Activated naive CD8-positive, alpha-beta T cell treated with anti-CD3 and anti-CD28 coated beads for 36 hours (primary cell): ENCODE measurements at regions not wholly inside any gene's neighbourhood (a gene's known extent, or its start where the extent isn't known, plus 50 kb on each side); places are given as distances from the start of the nearest gene placed in this dataset.
"Not testable (repeated sequence)": the region's sequence is repeated elsewhere in the genome, so short reads cannot be mapped to it uniquely, and the experiment has no call there.

ENCODE experiments used
- DNase-seq: peaks from one replicate; pipeline ENCODE4 v3.0.0; 2021
- H3K27ac Mint-ChIP-seq: one replicate; pipeline ENCODE4 v1.8.0; 2022; ENCODE audit warnings: mild to moderate bottlenecking, moderate library complexity, mixed read lengths
- H3K27me3 Mint-ChIP-seq: one replicate; pipeline ENCODE4 v1.8.0; 2022; ENCODE audit warnings: mild to moderate bottlenecking, mixed read lengths
- H3K36me3 Mint-ChIP-seq: one replicate; pipeline ENCODE4 v1.8.0; 2021; ENCODE audit warnings: mild to moderate bottlenecking, mixed read lengths
- H3K4me1 Mint-ChIP-seq: one replicate; pipeline ENCODE4 v1.8.0; 2021; ENCODE audit warnings: mixed read lengths
- H3K4me3 Mint-ChIP-seq: one replicate; pipeline ENCODE4 v1.8.0; 2022; ENCODE audit warnings: mild to moderate bottlenecking, moderate library complexity, mixed read lengths
- H3K9me3 Mint-ChIP-seq: one replicate; pipeline ENCODE4 v1.8.0; 2022; ENCODE audit warnings: mixed read lengths

- not testable (repeated sequence) for H3K36me3 Mint-ChIP-seq, H3K9me3 Mint-ChIP-seq, DNase-seq, H3K4me1 Mint-ChIP-seq, H3K27me3 Mint-ChIP-seq, H3K27ac Mint-ChIP-seq, H3K4me3 Mint-ChIP-seq
Observed at GRCh38 chr12:24348180-24348579, 398.7 kb upstream of the SOX5 start.

- Mint-ChIP-seq H3K36me3 (no peaks in the 10 kb centered on the region), H3K9me3 (no peaks in the 10 kb centered on the region), H3K4me1 (no peaks in the 10 kb centered on the region), H3K27ac (no peak overlapping the region), H3K4me3 (no peak overlapping the region), H3K27me3 (no peaks in the 10 kb centered on the region)
- no peak for DNase-seq
Observed at GRCh38 chr12:24328261-24328660, 378.8 kb upstream of the SOX5 start.

DNA sequence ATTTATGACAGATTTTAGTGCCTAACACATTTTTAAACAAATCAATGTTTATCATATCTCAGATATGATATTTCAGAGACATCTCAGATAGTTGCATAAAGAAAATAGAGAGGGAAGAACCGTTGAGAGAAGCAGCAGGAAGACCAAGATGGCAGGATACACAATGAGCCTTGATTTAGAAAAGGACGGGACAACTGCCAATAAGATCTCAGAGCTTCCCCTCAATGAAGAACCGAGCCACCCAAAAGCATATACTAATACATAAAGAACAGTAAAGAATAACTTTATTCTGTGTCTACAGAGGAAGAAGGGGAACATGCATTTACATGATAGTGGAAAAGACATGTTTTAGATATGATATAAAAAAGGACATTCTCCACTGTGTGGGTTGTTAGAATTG is 375.9 kb upstream of the SOX5 start:
- no peaks in the 10 kb centered on the region for H3K36me3 Mint-ChIP-seq
- H3K27me3 Mint-ChIP-seq = no peaks in the 10 kb centered on the region
- DNase-seq = no peak
- H3K9me3 Mint-ChIP-seq = no peaks in the 10 kb centered on the region
- no peak overlapping the region for H3K4me3 Mint-ChIP-seq
- no peak overlapping the region for H3K27ac Mint-ChIP-seq
- H3K4me1 Mint-ChIP-seq = no peaks in the 10 kb centered on the region

DNA sequence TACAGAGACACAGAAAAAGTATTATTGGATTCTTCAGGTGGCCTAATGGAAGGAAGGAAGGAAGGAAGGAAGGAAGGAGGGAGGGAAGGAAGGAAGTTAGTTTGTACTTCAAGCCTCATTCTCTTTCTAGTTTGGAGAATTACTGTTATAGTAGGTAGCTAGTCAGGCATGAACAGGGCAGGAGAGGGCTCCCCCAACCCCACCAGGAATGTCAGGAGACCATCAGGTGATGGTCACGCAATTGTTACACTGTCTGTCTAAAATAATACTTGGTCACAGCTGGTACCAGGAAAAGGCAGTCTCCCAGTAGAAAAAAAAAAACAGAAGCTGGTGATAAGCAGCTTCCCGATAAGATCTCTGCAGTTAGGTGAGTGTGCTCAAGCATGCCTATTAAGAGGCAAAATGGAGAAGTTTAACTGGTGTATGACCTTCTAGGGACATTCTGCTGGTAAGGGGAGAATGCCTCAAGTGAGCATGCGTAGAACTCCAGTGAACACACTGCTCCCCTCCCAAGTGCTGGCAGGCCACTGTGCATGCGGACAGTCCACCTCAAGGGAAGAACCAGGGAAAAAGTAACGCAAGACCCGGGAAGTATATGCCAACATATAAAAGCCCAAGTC is 358.4 kb upstream of the SOX5 start:
- Mint-ChIP-seq H3K9me3 (peaks cover 2% of the 10 kb centered on the region), H3K4me3 (no peak overlapping the region), H3K4me1 (no peaks in the 10 kb centered on the region), H3K27me3 (no peaks in the 10 kb centered on the region), H3K27ac (no peak overlapping the region), H3K36me3 (no peaks in the 10 kb centered on the region)
- no peak for DNase-seq

DNA sequence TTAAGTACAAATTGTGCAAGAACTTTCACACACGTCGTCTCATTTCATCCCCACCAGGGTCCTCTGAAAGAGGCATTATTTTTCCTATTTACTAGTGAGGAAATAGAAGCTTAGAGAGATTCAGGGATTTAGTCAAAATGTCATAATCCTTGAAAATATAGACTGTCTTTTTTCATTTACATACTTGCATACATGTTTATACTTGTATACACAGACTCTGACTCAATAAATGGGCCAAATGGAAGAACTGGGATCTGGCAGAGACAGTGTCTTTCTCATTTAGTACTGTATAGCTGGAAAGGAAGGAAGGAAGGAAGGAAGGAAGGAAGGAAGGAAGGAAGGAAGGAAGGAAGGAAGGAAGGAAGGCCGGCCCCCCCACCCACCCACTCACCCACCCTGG is 357.7 kb upstream of the SOX5 start:
- DNase-seq = no peak

GRCh38 chr12:24306001-24306400 is 356.5 kb upstream of the SOX5 start:
- Mint-ChIP-seq H3K36me3 (no peaks in the 10 kb centered on the region), H3K4me3 (no peak overlapping the region), H3K27me3 (no peaks in the 10 kb centered on the region), H3K4me1 (no peaks in the 10 kb centered on the region), H3K27ac (no peak overlapping the region), H3K9me3 (peaks cover 2% of the 10 kb centered on the region)
- no peak for DNase-seq

More for the DNA sequence above, 357.7 kb upstream of the SOX5 start:
- Mint-ChIP-seq H3K4me3 (no peak overlapping the region), H3K9me3 (peaks cover 2% of the 10 kb centered on the region), H3K27me3 (no peaks in the 10 kb centered on the region), H3K4me1 (no peaks in the 10 kb centered on the region), H3K36me3 (no peaks in the 10 kb centered on the region), H3K27ac (no peak overlapping the region)

DNA sequence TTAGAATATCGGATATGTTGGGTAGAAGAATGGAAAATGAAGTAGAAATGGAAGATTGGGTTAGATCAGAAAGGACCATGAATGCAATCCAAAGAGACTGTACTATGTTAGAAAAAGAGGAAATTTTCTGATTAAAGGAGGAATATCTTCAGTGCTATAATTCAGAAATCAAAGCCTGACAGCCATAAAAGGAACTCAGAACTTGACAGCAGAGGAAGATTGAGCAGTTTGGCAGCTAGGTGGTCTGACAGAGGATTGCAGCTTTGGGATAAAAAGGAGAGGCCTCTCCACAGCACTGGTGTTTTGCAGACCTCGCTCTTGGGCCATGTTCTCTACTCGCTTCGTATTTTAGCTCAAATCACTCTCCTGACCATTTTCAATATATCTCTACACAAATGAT is 354.8 kb upstream of the SOX5 start:
- Mint-ChIP-seq H3K36me3 (no peaks in the 10 kb centered on the region), H3K27ac (no peak overlapping the region), H3K4me3 (no peak overlapping the region)

GRCh38 chr12:24302708-24303107 is 353.2 kb upstream of the SOX5 start:
- no peak overlapping the region for H3K27ac Mint-ChIP-seq
- no peak for DNase-seq
- H3K9me3 Mint-ChIP-seq = peaks cover 2% of the 10 kb centered on the region
- H3K27me3 Mint-ChIP-seq = no peaks in the 10 kb centered on the region
- no peaks in the 10 kb centered on the region for H3K4me1 Mint-ChIP-seq
- no peaks in the 10 kb centered on the region for H3K36me3 Mint-ChIP-seq
- H3K4me3 Mint-ChIP-seq = no peak overlapping the region

More for the DNA sequence above, 354.8 kb upstream of the SOX5 start:
- DNase-seq = no peak
- Mint-ChIP-seq H3K27me3 (no peaks in the 10 kb centered on the region), H3K9me3 (peaks cover 2% of the 10 kb centered on the region), H3K4me1 (no peaks in the 10 kb centered on the region)

GRCh38 chr12:24297516-24297915 is 348.0 kb upstream of the SOX5 start:
- Mint-ChIP-seq H3K36me3 (no peaks in the 10 kb centered on the region), H3K27me3 (no peaks in the 10 kb centered on the region), H3K9me3 (no peaks in the 10 kb centered on the region), H3K4me3 (no peak overlapping the region), H3K4me1 (no peaks in the 10 kb centered on the region), H3K27ac (no peak overlapping the region)
- no peak for DNase-seq

GRCh38 chr12:24293549-24293948 is 344.1 kb upstream of the SOX5 start:
- Mint-ChIP-seq H3K4me3 (no peak overlapping the region), H3K27ac (no peak overlapping the region), H3K27me3 (no peaks in the 10 kb centered on the region), H3K9me3 (no peaks in the 10 kb centered on the region), H3K36me3 (no peaks in the 10 kb centered on the region), H3K4me1 (no peaks in the 10 kb centered on the region)
- DNase-seq = no peak

DNA sequence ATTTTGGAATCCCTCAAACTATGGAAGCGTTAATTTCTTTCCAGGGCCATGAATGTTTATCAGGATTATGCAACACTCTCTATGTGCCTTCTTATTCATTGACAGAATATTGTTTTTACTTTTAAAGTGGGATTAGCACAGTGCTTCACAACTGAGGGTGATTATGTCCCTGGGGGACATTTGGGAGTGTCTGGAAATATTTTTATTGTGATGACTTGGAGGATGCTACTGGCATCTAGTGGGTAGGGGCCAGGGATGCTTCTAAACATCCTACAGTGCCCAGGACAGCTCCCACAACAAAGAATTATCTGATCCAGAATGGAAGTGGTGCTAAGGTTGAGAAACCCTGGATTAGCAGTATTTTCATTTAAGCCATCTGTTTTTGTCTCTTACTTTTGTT is 338.5 kb upstream of the SOX5 start:
- Mint-ChIP-seq H3K27me3 (no peaks in the 10 kb centered on the region), H3K27ac (no peak overlapping the region), H3K4me1 (no peaks in the 10 kb centered on the region), H3K9me3 (no peaks in the 10 kb centered on the region), H3K36me3 (no peaks in the 10 kb centered on the region), H3K4me3 (no peak overlapping the region)
- DNase-seq = no peak

DNA sequence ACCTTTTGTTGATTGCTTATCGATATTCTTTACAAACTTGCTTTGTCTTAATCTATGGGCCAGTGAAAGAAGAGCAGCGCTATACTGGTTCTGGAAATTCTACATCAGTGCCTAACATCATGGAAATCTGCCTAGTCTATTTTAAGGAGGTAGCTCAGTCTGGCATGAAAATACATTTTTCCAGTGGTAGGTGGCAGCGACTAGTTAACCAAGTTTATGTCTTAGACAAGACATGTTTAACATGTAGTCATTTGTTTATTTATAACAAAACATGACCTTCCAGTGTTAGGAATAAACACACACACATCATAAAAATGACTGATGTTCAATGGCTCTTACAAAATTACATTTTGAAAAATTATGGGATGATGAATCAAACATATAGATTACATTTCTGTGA is 336.0 kb upstream of the SOX5 start:
- no peak for DNase-seq
- Mint-ChIP-seq H3K36me3 (no peaks in the 10 kb centered on the region), H3K4me3 (no peak overlapping the region), H3K27me3 (no peaks in the 10 kb centered on the region), H3K4me1 (no peaks in the 10 kb centered on the region), H3K9me3 (no peaks in the 10 kb centered on the region), H3K27ac (no peak overlapping the region)

GRCh38 chr12:24281341-24281740 is 331.9 kb upstream of the SOX5 start:
- Mint-ChIP-seq H3K27ac (no peak overlapping the region), H3K27me3 (no peaks in the 10 kb centered on the region), H3K4me3 (no peak overlapping the region), H3K9me3 (no peaks in the 10 kb centered on the region), H3K4me1 (no peaks in the 10 kb centered on the region), H3K36me3 (no peaks in the 10 kb centered on the region)
- DNase-seq = no peak

DNA sequence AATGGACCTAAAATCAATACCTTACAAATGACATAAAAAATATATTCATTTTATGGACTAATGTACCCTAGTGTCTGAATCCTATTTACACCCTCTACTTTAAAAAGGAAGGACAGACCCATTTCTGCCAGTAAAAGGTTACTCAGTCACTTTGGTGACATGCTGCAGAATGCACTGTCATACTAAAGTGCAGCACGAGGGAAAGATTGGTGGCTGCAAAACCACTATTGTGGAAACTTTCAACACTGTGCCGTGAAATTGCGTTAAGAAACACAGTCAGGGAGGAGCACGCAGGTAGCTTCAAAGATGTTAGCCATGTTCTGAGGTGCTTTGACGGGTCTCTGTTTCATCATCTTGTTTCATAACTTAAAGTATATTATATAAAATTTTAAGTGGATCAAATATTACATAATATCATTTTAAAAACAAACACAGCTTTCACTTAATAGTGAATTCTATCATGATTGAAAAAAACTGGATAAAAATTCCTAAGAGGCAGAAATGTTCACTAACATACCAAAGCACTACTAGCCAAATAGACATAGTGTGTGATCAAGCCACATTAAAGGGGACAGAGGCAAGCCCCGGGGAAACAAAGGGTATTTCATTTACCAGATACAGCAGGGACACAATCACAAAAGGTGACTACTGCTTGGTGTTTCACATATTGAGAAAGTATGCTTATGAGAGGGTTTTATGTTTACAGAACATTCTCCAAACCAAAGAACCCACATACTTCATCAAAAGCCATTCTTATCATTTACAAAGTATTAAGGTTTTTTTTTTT is 330.8 kb upstream of the SOX5 start:
- no peak overlapping the region for H3K27ac Mint-ChIP-seq
- H3K4me1 Mint-ChIP-seq = no peaks in the 10 kb centered on the region
- no peak overlapping the region for H3K4me3 Mint-ChIP-seq
- H3K9me3 Mint-ChIP-seq = no peaks in the 10 kb centered on the region
- H3K27me3 Mint-ChIP-seq = no peaks in the 10 kb centered on the region
- no peaks in the 10 kb centered on the region for H3K36me3 Mint-ChIP-seq
- DNase-seq = no peak

GRCh38 chr12:24278832-24279231 is 329.4 kb upstream of the SOX5 start:
- no peaks in the 10 kb centered on the region for H3K4me1 Mint-ChIP-seq
- DNase-seq = no peak
- no peaks in the 10 kb centered on the region for H3K36me3 Mint-ChIP-seq
- no peaks in the 10 kb centered on the region for H3K27me3 Mint-ChIP-seq
- H3K9me3 Mint-ChIP-seq = no peaks in the 10 kb centered on the region
- H3K27ac Mint-ChIP-seq = no peak overlapping the region
- H3K4me3 Mint-ChIP-seq = no peak overlapping the region

- Mint-ChIP-seq H3K4me3 (no peak overlapping the region), H3K27ac (no peak overlapping the region), H3K4me1 (no peaks in the 10 kb centered on the region), H3K27me3 (no peaks in the 10 kb centered on the region), H3K9me3 (no peaks in the 10 kb centered on the region), H3K36me3 (no peaks in the 10 kb centered on the region)
- DNase-seq = no peak
Observed at GRCh38 chr12:24270965-24271364, 321.5 kb upstream of the SOX5 start.
